ENCODE measurements at regions not wholly inside any gene's neighbourhood (a gene's known extent, or its start where the extent isn't known, plus 50 kb on each side); places are given as distances from the start of the nearest gene placed in this dataset.
"Not testable (repeated sequence)": the region's sequence is repeated elsewhere in the genome, so short reads cannot be mapped to it uniquely, and the experiment has no call there.

GRCh38 chr9:41643571-41644279 is 454.6 kb upstream of the ZNG1F start:
- not testable (repeated sequence) for TF ChIP-seq CTCF (IDR thresholded peaks at IDR 0.05; ENCODE audit: insufficient read depth, low read length); REST (IDR thresholded peaks at IDR 0.05; ENCODE audit: insufficient replicate concordance, low read depth)
